SU-DHL-6 (cell line): ENCODE measurements at regions not wholly inside any gene's neighbourhood (a gene's known extent, or its start where the extent isn't known, plus 50 kb on each side); places are given as distances from the start of the nearest gene placed in this dataset.

Experiments
- CTCF ChIP-seq: fragments of 200-600 bp; sonication (generic); IDR thresholded peaks from one replicate; pipeline ENCODE4 v1.5.1; 2017; ENCODE audit warnings: antibody characterized with exemption, mild to moderate bottlenecking, low read length, moderate library complexity; ENCODE audit not compliant: insufficient read depth, poor library complexity, severe bottlenecking
- EZH2phosphoT487 ChIP-seq: fragments of 200-600 bp; sonication (generic), shearing (Covaris generic); conservative IDR thresholded peaks from 2 replicates; pipeline ENCODE4 v1.6.1; 2018; ENCODE audit warnings: mild to moderate bottlenecking, antibody characterized with exemption, low read length, moderate library complexity, mixed read lengths

- no peak for TF ChIP-seq CTCF
- TF ChIP-seq EZH2phosphoT487: no peak
Observed at GRCh38 chr3:157919319-157919887, 186.8 kb downstream of the SHOX2 start.
